ENCODE measurements at regions not wholly inside any gene's neighbourhood (a gene's known extent, or its start where the extent isn't known, plus 50 kb on each side); places are given as distances from the start of the nearest gene placed in this dataset.

DNA sequence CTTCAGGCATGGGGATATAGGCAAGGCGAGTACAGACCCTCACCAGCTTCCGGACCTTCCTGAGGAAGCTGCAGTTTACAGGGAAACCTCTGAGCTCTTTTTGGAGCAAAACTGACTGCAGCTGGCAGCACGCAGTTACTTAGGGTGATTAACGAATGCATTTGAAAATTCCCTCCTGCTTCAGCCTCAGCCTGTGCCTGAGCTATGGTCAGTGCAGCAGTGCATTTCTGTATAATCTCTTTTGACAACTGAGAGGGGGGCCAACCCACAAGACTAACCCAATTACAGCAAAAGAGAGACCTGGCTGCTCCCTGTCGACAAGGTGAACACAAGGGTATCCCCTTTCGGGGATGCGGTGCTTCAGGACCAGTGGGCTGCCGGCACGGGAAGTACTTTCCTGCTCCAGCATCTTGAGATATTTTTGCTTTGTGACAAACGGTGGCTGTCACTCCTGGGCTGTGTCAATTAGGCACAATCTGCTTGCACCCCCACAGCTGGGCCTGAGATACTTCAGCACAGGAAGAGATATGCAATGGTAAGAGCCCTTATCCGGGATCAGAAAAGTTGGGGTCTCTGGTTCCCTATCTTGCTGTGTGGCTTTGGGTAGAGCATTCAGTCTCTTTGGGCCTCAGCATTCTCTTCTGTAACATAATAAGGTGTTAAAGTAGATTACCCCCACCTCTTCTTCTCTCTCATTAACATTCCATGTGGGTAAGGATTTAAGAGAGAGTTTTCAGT, 141.0 kb downstream of the TMEM17 start:
- DNase-seq, result no peak

DNA sequence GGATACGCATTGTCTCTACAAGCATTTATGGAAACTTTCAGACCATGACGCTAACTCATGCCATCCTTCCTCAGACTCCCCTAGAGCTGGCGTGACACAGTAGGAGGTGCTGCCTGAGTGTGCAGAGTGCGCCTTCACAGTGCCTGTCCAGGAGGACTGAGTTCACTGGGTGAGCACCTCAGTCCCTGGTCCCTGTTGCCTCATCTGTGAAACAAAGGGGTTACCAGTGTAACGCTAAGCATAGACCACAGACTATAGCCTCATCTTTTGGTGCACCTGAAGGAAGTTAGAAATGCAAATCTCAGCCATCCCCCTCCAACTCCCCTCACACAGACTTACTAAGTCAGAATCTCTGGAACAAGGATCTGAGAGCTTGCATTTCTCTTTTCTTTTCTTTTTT, 142.8 kb downstream of the TMEM17 start:
- no peak for DNase-seq

DNA sequence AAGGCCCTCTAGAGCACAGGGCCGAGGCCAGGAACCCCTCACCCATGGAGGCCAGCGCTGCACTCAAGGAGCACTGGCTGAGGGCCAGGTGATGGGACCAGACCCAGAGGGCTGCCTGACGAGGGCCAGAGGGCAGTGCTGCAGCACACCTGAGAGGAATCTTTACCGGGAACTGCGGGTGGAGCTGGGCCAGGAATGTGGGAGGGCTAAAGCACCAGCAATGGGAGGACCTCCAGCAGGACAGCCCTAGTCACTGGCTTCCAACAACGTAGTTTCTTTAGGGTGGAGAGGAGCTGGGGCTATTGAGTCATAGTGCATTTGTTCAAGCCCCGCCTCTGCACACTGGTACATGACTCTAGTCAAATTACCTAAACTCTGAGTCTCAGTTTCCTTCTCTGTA, 143.4 kb downstream of the TMEM17 start:
- no peak for DNase-seq

DNA sequence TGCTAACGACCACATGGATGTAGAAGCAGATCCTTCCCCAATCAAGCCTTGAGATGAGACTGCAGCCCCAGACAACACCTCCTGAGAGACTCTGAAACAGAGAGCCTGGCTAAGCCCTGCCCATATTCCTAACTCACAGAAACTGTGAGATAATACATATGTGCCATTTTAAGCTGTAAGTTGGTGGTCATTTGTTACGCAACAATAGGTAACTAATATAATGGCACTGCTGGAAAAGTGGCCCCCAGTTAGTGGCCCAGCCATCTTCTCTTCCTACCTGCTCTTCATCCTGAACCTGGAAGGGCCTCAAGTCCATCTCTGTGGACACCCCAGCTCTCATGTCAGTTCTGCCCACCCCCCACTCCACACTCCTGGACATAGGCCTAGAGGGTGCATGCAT, 144.0 kb downstream of the TMEM17 start:
- DNase-seq, result no peak

DNA sequence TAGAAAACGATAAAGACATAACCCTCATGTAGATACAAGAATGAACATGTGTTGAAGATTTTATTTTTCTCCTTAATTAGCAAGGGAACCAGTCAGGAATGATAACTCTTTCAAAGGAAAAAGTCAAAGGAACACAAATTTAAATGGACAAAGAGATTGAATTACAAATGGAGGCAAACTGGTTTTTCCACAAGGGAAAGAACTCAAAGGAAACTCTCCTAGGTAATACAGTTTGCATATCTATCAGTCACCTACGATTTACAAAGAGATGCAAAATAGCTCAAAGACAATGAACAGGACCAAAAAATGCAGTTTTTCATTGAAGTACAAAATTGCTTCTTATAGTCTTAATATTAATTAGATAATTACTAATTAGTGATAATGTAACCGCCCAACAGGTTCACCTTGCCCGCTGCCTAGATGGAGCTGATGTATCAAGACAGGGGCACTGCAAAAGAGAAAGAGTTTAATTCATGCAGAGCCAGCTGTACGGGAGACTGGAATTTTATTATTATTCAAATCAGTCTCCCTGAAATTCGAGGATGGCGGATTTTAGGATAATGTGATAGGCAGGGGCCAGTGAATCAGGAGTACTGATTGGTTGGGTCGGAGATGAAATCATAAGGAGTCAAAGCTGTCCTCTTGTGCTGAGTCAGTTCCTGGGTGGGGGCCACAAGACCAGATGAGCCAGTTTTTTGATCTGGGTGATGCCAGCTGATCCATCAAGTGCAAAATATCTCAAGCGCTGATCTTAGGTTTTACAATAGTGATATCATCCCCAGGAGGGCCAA, 151.0 kb downstream of the TMEM17 start:
- DNase-seq, result no peak

DNA sequence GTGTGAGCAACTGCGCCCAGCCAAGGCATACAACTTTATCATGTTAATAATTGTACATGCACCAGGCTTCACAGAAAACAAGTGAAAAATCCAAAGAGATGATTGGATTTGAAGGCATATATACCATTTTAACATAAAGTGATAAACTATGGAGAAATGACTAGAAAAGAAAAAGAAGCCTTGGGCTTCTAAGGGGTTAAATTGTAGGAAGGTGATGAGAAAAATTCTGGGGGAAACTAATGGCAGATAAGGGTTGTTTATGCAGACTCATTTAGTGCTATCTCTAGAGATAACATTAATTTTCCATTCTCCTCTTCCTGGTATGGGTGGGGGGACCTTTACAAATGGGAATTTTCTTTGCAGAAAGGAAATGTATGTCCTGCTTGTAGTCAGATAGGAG, 154.0 kb downstream of the TMEM17 start:
- DNase-seq, result no peak

DNA sequence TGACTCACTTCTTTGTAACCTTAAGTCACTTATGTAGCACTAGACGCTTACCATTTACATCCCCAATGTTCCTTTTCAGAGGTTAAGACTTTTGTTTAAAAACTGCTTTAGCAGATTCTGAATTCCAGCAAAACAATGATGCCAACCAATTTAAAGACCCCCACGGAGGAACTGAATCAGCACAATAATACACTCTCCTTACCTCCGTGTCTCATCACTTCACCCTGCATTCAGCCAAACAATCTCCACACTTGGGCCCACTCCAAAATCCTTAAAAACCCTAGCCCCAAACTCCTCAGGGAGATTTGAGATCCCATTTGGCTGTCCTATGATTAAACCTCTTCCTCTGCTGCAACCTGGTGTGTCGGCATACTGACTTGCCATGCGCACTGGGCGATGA, 153.9 kb downstream of the B3GNT2 start:
- DNase-seq, result no peak

DNA sequence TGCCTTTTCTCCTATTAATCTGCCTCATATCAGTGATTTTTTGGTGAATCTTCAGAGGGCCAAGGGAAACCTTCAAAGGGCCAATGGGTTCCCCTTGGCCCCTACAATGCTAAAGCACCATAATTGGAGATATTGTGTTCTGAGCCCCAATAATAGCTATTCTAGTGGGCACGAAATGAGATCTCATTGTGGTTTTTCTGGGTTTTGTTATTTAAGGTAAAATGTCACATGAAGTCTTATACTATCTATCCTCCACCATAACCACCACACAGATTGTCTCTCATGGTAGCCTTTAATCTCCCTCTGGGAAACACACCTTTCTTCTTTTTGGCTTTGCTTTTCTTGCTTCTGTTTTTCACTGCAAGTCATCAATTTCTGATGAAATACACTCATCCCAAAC, 152.8 kb downstream of the B3GNT2 start:
- DNase-seq, result no peak

DNA sequence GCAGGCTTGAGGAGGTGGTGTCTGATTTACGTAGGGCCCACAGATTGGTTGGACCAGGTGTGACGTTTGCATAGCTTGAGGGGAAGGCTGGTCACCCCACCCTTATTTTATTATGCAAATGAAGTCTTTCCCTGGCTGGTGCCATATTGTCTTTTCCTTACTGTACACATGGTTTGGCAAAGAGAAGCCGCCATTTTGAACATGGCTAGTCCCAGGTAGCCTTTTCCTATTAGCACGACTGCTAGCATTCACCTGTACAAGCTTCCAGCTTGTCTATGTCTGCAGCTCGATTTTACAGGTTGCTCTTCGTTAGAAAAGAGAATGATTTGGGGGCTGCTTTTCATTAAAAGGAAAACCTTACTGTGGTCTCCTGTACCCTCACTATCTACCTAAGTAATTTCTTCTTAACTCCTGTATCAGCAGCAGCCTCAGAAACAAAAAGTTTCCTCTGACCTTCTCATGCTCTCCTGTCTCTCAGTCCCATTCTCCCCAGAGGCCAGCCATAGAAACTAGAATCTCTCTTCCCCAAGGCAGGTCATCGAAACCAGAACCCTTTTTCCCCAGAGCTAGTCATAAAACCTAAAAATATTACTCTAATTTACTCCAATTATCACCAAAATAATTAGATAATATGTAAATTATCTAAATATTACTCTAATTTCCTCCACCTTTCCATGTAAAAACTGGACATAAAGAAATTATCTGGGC, 151.8 kb downstream of the B3GNT2 start:
- DNase-seq, result no peak

DNA sequence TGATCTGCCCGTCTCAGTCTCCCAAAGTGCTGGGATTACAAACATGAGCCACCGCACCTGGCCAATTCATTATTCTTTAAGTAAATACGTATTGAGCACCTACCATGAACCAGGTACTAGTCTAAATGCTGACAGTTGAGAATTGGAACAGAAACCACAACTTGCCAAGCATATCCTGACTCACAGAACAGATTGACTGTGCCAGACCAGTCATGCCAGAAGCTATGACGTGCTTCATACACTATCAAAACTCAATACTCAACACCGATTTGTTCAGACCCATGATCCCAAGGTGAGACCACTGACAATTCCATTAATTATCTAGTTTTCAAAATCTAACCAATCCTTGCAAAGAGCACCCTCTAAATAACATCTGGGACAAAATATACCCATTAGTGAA, 148.6 kb downstream of the B3GNT2 start:
- DNase-seq, result no peak

DNA sequence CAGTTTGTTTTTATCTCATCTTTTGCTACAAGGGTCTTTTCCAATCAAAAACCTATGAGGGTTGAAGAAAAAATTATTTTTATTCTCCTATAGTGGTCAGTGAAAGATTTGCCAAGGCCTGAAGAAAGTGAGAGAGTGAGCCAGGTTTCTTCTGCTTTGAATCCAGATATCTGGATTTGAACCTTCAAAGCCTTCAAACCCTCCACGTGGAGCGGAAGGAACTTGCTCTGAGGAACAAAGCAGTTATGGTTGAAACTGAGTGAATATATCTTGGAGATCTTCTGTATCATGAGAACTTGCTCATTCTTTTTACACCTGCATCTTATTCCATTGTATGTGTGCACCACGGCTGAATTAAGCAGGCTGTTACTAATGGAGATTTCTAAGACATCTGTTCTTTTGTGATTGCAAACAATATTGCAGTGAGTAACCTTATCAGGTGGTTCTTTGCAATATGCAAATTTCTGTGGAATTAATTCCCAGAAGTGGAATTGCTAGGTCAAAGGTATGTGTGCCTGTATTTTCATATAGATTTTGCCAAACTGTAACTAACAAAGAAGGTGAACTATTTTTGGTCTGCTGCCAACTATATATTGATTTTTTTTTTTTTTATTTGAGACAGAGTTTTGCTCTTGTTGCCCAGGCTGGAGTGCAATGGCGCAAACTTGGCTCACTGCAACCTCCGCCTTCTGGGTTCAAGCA, 147.9 kb downstream of the B3GNT2 start:
- DNase-seq, result no peak

DNA sequence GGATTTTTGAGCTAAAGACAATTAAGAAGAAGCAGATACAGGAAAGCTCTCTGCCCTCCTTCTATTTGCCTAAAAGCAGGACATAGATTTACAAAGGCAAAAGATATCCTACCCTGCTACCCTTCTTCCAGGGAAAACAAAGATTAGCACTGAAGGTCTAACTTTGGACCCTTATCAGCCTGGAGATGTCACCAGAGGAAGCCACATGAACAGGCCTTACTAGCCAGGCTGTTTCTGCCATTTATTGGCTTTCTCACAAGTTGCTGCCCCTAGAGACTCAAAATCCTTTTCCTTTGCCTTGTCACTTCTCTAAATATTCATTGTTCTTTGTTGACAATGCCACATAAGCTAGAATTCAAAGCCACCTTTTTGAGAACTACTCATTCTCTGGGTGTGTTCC, 147.3 kb downstream of the B3GNT2 start:
- DNase-seq, result no peak

DNA sequence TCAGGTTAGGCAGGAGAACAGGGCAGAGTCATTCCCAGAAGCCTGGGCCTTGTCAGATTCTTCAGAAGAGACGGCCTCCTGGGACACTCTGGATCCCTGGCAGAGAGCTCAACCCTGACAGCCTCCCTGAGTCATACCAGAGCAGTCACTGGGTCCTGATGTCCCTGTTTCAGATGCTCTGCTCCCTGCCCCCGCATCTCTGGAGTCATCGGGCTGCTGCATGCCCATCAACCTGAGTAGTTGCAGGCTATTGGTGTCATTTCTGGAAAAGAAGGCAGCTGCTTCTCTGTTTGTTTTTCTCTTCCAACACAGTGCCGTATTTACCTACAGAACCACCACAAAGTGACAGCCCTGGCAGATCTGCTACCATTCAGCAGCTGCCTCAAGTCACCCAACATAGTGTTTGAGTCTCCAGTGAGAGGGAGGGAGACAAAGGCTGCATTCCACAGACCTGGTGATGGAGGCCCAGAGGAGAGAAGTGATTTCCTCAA, 145.1 kb downstream of the B3GNT2 start:
- no peak for DNase-seq

DNA sequence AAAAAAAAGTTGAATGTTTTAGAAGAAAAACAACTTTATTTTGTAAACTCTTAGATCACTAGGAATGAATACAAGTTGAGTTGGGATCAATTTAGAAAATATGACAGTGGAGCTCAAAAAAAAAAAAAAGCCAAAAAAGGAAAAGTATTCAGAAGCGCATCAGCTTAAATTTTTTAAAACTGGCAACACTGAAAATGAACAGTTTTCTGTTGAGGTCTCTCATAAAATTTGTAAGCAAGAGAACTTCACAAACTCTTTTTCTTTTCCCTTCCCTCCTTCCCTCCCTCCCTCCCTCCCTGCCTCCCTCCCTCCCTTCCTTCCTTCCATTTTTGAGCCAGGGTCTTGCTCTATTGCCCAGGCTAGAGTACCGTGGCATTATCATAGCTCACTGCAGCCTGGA, 143.9 kb downstream of the B3GNT2 start:
- DNase-seq, result no peak

DNA sequence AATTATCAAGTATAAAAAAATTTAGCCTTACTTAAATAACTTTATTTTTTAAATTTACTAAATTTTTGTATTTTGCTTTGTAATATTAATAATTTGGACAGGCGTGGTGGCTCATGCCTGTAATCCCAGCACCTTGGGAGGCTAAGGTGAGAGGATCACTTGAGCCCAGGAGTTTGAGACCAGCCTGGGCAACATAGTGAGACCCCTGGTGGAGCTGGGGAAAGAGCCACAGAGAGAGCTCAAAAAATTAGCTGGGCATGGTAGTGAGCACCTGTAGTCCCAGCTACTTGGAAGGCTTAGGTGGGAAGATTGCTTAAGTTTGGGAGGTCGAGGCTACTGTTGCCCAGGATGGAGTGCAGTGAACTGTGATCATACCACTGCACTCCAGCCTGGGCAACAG, 143.5 kb downstream of the B3GNT2 start:
- DNase-seq, result no peak

DNA sequence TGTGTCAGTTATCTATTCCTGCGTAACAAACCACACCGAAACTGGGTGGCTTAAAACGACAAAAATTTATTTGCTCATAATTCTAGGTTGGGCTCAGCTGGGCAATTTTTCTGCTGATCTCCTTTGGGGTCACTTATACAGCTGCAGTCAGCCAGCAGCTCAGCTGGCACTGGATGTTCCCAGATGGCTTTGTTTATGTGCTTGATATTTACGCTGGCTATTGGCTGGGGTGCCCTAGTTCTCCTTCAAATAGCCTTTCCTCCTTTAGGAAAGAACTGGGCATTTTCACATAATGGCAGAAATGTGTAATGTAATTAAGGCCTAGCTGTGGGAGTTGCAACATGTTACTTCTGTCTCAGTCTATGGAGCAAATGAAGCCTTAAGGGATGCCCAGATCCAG, 142.2 kb downstream of the B3GNT2 start:
- DNase-seq, result no peak

DNA sequence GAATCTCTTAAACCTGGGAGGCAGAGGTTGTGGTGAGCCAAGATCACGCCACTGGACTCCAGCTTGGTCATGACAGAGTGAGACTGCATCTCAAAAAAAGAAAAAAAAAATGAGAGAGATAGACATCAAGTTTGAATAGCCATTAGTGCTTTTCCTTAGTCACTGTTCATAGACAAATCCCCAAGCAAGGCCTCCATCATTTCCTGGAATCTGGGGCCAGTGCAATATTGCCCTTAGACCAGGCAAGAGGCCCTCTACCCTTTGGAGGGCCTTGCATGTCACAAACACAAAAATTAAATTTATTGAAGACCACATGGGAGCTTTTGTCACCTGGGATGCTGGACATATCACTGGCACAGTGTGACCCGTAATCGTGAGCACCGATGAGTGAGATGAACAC, 141.5 kb downstream of the B3GNT2 start:
- DNase-seq, result no peak

DNA sequence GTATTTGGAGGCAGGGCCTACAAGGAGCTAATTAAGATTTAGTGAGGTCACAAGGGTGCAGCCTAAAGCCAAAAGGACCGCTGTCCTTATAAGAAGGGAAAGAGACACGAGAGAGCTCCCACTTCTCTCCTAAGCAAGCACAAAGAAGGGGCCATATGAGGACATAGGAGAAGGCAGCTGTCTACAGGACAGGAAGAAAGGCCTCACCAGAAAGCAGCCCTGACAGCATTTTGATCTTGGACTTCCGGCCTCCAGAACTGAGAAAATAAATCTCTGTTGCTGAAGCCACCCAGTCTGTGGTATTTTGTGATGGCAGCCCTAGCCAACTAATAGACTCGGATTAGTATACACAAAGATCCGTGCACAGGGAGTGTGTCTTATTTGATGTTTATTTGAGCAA, 139.7 kb downstream of the B3GNT2 start:
- no peak for DNase-seq

DNA sequence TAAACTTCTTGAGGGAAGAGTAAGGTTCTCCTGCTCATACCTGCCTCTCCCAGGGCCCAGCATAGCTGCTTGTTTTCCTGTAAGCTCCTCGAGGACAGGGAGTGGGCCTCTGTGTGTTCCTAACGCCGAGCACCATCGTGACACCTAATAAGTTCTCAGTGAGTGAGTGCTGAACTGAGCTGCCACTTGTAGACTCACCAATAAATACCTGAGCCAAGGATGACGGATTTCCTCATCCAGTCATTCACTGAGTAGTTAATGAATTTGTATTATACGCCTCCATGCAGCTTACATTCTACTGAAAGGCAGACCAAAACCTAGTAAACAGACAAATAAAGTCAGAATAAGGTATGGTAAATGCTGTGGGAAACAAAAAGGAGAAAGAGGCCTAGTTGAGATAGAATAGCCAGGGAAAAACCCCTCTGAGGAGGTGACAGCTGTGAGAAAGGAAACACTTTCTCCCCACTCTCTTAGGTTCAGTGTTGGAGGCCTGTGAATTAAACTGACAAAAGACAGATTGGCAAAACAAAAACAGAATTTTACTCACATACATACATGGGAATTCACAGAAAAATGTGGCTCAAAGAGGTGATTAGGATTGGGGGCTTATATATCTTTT, 138.6 kb downstream of the B3GNT2 start:
- no peak for DNase-seq

DNA sequence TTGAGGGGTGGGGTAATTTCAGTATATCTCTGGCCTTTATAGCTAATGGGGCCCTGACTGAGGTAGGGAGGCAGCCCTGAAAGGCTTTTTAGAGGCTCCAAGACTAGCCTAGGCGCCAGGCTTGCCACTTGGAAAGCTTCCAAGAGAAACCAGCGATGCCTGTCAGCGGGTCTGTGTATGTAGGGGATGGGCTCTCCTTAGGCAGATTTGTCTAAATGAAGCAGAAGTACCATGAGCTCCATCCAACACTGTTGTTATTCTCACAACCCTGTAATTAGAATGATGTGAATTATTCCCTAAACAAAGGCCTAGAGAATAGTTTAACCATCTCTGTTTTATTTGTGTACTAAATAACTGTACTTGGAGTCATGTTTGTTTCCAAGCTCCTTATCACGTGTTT, 138.1 kb downstream of the B3GNT2 start:
- no peak for DNase-seq

DNA sequence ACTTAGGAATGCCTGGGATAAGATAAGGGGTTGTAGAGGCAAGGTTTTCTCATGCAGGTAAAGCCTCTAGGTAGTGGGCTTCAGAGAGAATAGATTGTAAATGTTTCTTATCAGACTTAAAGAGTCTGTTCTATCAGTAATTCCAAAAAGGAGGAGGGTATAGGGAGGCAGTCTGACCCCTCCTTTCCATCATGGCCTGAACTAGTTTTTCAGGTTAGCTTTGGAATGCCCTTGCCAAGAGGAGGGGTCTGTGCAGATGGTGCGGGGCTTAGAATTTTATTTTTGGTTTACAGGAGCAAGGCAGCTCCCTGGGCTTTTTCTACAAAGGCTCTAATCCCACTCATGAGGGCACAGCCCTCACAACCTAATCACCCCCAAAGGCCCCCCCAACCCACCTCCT, 135.0 kb downstream of the B3GNT2 start:
- DNase-seq, result no peak

DNA sequence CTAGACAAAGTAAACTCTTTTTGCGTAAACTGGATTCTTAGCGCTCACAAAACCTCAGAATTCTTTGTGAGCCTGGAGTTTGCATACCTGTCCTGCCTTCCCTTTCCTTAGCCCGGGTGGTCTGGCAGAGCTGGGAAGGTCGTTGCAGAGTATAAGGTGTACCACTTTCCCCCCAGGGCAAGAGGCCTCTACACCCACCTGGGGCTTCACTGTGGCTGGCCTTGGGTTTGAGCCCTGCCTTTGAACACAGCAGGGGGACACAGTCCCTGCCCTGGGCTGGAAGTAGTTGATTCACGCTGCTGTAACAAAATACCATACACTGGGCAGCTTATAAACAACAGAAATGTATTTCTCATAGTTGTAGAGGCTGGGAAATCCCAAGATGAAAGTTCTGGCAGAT, 133.9 kb downstream of the B3GNT2 start:
- DNase-seq, result no peak

DNA sequence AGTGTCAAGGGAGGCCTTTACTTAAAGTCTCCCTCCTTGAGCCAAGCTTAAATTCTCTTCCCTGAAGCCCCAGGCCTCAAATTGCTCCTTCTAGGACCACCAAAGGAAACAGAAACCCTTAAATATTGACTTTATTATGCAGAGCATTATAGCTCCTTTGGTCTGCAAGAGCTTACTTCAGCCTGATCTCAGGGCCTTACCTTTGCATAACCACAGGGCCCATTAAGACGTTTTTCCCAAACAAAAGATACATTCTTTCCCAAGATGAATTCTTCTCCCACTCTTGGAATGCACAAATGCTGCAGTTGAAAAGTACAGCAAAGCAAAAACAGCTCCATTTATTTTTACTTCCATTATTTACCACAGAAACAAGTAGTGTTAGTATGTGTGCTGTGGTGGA, 130.8 kb downstream of the B3GNT2 start:
- DNase-seq, result no peak

All from hippocampal formation (tissue), 2 donors.